MCF 10A (cell line): ENCODE measurements at regions not wholly inside any gene's neighbourhood (a gene's known extent, or its start where the extent isn't known, plus 50 kb on each side); places are given as distances from the start of the nearest gene placed in this dataset.

Experiments
- BruUV-seq: library from RNA; stranded (reverse); fragments of 400-500 nt; replicated peaks from 2 replicates; lab custom pipeline; 2021; lab: Mats Ljungman, UMichigan
- CTCF ChIA-PET: fragments of 300-600 bp; sonication (Branson Sonifier 250); formaldehyde crosslinking; extraction: SDS; loops from one replicate; lab custom pipeline; 2021; ENCODE audit warnings: antibody characterized with exemption, inconsistent platforms; lab: Yijun Ruan, JAX
- POLR2A ChIA-PET: fragments of 300-600, 350-650 bp; sonication (Branson Sonifier 250); formaldehyde crosslinking; extraction: SDS; loops from one replicate; lab custom pipeline; 2020; ENCODE audit warnings: antibody characterized with exemption, inconsistent platforms; lab: Yijun Ruan, JAX
- DNase-seq: peaks from one replicate; pipeline ENCODE4 v3.0.0-alpha.2; 2018; ENCODE audit not compliant: unreplicated experiment
- H3K27ac Mint-ChIP-seq: one replicate; pipeline ENCODE4 v1.8.0; 2022; ENCODE audit warnings: mild to moderate bottlenecking, low read depth, mixed read lengths; ENCODE audit not compliant: unreplicated experiment
- H3K27me3 Mint-ChIP-seq: one replicate; pipeline ENCODE4 v1.8.0; 2022; ENCODE audit warnings: mixed read lengths; ENCODE audit not compliant: insufficient read depth, unreplicated experiment
- H3K36me3 Mint-ChIP-seq: one replicate; pipeline ENCODE4 v1.8.0; 2022; ENCODE audit warnings: mild to moderate bottlenecking, moderate library complexity, mixed read lengths; ENCODE audit not compliant: insufficient read depth, unreplicated experiment
- H3K4me1 Mint-ChIP-seq: one replicate; pipeline ENCODE4 v1.8.0; 2022; ENCODE audit warnings: mixed read lengths; ENCODE audit not compliant: insufficient read depth, unreplicated experiment
- H3K4me3 Mint-ChIP-seq: one replicate; pipeline ENCODE4 v1.8.0; 2022; ENCODE audit warnings: mild to moderate bottlenecking, moderate library complexity, mixed read lengths; ENCODE audit not compliant: unreplicated experiment
- H3K9me3 Mint-ChIP-seq: one replicate; pipeline ENCODE4 v1.8.0; 2022; ENCODE audit warnings: mixed read lengths; ENCODE audit not compliant: unreplicated experiment
- intact Hi-C: fragments of 100-400 bp; cut with micrococcal nuclease; formaldehyde crosslinking; loops from 2 replicates; pipeline ENCODE4 v1.14.1; 2022
- TF ChIP-seq, protein P1 (sequence below): fragments of 200-600 bp; IDR thresholded peaks from one replicate; pipeline ENCODE4 v1.8.0; 2022; ENCODE audit warnings: antibody characterized with exemption, mild to moderate bottlenecking; ENCODE audit not compliant: unreplicated experiment

- H3K4me3 Mint-ChIP-seq = no peak overlapping the region
- H3K4me1 Mint-ChIP-seq = no peaks in the 10 kb centered on the region
- peaks cover 15% of the 10 kb centered on the region for H3K9me3 Mint-ChIP-seq
- no peak overlapping the region for H3K27ac Mint-ChIP-seq
- TF ChIP-seq, protein P1, sequence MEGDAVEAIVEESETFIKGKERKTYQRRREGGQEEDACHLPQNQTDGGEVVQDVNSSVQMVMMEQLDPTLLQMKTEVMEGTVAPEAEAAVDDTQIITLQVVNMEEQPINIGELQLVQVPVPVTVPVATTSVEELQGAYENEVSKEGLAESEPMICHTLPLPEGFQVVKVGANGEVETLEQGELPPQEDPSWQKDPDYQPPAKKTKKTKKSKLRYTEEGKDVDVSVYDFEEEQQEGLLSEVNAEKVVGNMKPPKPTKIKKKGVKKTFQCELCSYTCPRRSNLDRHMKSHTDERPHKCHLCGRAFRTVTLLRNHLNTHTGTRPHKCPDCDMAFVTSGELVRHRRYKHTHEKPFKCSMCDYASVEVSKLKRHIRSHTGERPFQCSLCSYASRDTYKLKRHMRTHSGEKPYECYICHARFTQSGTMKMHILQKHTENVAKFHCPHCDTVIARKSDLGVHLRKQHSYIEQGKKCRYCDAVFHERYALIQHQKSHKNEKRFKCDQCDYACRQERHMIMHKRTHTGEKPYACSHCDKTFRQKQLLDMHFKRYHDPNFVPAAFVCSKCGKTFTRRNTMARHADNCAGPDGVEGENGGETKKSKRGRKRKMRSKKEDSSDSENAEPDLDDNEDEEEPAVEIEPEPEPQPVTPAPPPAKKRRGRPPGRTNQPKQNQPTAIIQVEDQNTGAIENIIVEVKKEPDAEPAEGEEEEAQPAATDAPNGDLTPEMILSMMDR = no peak
- POLR2A ChIA-PET = no interaction called here
- no TSS peak for BruUV-seq
- H3K27me3 Mint-ChIP-seq = no peaks in the 10 kb centered on the region
- CTCF ChIA-PET = interaction anchor here (0.6 kb wide), 2 partner anchors 184 to 565 kb away, joined by 3 read pairs; no protein-coding TSS in a partner anchor
- H3K36me3 Mint-ChIP-seq = no peaks in the 10 kb centered on the region
- intact Hi-C loops = no loop called here
- DNase-seq = no peak
Observed at GRCh38 chr4:37138019-37138653, 106.4 kb upstream of the NWD2 start.

DNA sequence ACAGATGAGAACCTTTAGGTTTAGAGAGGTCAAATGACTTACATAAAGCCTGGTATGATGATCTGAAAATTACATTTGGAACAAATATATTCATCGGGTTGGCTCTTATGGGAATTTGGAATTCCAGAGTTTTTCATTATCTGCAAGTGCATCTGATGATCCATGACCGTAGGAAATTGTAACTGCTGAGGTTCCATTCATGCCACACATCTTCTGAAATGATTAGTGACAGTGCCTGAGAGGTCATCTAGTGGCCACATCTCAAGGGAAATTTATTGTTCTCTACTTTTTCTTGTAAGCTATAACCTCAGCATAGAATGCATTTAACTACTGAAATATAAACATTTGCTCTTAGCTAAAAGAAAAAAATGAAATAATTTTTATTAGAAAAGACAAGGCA is 105.8 kb upstream of the NWD2 start:
- Mint-ChIP-seq H3K9me3 (peaks cover 15% of the 10 kb centered on the region), H3K4me1 (no peaks in the 10 kb centered on the region), H3K27ac (no peak overlapping the region), H3K36me3 (no peaks in the 10 kb centered on the region), H3K4me3 (no peak overlapping the region), H3K27me3 (no peaks in the 10 kb centered on the region)
- CTCF ChIA-PET = no interaction called here
- DNase-seq = no peak
- intact Hi-C loops = no loop called here
- TF ChIP-seq, protein P1 = no peak
- POLR2A ChIA-PET = no interaction called here
- BruUV-seq = no TSS peak

DNA sequence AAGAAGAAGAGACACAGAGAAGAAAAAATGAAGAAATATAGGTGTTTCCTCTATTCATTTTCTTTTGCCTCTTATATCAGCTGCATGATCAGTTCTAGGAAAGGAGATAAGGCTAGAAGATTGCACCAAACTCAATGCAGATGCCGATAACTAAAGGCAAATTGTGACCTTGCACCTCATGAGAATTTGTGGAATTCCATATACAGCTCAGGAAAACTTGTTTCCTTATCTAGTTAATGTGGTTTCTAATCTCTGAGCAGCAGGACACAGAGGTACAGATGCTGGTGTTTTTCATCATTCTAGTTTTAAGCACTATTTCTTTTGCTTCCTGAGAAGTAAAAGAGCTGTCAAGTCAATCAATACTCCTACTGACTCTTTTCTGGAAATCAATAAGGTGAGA is 104.6 kb upstream of the NWD2 start:
- intact Hi-C loops = no loop called here
- CTCF ChIA-PET = interaction anchor here (0.6 to 0.7 kb wide), 2 partner anchors 10 to 102 kb away, joined by 3 to 4 read pairs; no protein-coding TSS in a partner anchor
- Mint-ChIP-seq H3K4me1 (no peaks in the 10 kb centered on the region), H3K9me3 (peaks cover 20% of the 10 kb centered on the region), H3K27me3 (no peaks in the 10 kb centered on the region), H3K4me3 (no peak overlapping the region), H3K36me3 (no peaks in the 10 kb centered on the region), H3K27ac (no peak overlapping the region)
- BruUV-seq = no TSS peak
- no peak for DNase-seq
- POLR2A ChIA-PET = no interaction called here
- TF ChIP-seq, protein P1 = no peak

GRCh38 chr4:37146260-37146659 is 98.3 kb upstream of the NWD2 start:
- H3K4me1 Mint-ChIP-seq = no peaks in the 10 kb centered on the region
- no peak for DNase-seq
- H3K9me3 Mint-ChIP-seq = peaks cover 29% of the 10 kb centered on the region
- BruUV-seq = no TSS peak
- TF ChIP-seq, protein P1 = no peak
- H3K36me3 Mint-ChIP-seq = no peaks in the 10 kb centered on the region
- no peak overlapping the region for H3K4me3 Mint-ChIP-seq
- ChIA-PET CTCF (no interaction called here), POLR2A (no interaction called here)
- intact Hi-C loops = no loop called here
- H3K27ac Mint-ChIP-seq = no peak overlapping the region
- H3K27me3 Mint-ChIP-seq = no peaks in the 10 kb centered on the region
